ENCODE measurements at regions not wholly inside any gene's neighbourhood (a gene's known extent, or its start where the extent isn't known, plus 50 kb on each side); places are given as distances from the start of the nearest gene placed in this dataset.
A peak's percentile ranks its signal among the peaks of the same experiment; 100 is the strongest.

- DNase-seq: no peak
Measured at GRCh38 chr3:107025961-107026360, 351.3 kb upstream of the CCDC54 start.

GRCh38 chr3:107028086-107028485, 349.2 kb upstream of the CCDC54 start:
- no peak for DNase-seq

- no peak for DNase-seq
Measured at GRCh38 chr3:107028626-107029025, 348.6 kb upstream of the CCDC54 start.

GRCh38 chr3:107032111-107032510, 345.1 kb upstream of the CCDC54 start:
- no peak for DNase-seq

GRCh38 chr3:107034142-107034541, 343.1 kb upstream of the CCDC54 start:
- DNase-seq: no peak

GRCh38 chr3:107035176-107035575, 342.1 kb upstream of the CCDC54 start:
- no peak for DNase-seq

- no peak for DNase-seq
Measured at GRCh38 chr3:107044677-107045076, 332.6 kb upstream of the CCDC54 start.

GRCh38 chr3:107045791-107046190, 331.4 kb upstream of the CCDC54 start:
- no peak for DNase-seq

- no peak for DNase-seq
Measured at GRCh38 chr3:107055181-107055942, 321.9 kb upstream of the CCDC54 start.

GRCh38 chr3:107061466-107061865, 315.8 kb upstream of the CCDC54 start:
- no peak for DNase-seq

- DNase-seq: no peak
Measured at GRCh38 chr3:107062310-107062709, 314.9 kb upstream of the CCDC54 start.

- DNase-seq: no peak
Measured at GRCh38 chr3:107062787-107063186, 314.5 kb upstream of the CCDC54 start.

GRCh38 chr3:107063351-107063750, 313.9 kb upstream of the CCDC54 start:
- no peak for DNase-seq

- DNase-seq: peak; percentile 55
Measured at GRCh38 chr3:107064405-107065060, 312.7 kb upstream of the CCDC54 start.

GRCh38 chr3:107065094-107065861, 312.0 kb upstream of the CCDC54 start:
- DNase-seq: no peak

- DNase-seq: no peak
Measured at GRCh38 chr3:107067421-107067820, 309.8 kb upstream of the CCDC54 start.

GRCh38 chr3:107068980-107069379, 308.3 kb upstream of the CCDC54 start:
- DNase-seq: no peak

GRCh38 chr3:107076946-107077345, 300.3 kb upstream of the CCDC54 start:
- no peak for DNase-seq

- DNase-seq: no peak
Measured at GRCh38 chr3:107077391-107077790, 299.8 kb upstream of the CCDC54 start.

GRCh38 chr3:107082527-107082926, 294.7 kb upstream of the CCDC54 start:
- DNase-seq: no peak

- DNase-seq: no peak
Measured at GRCh38 chr3:107085261-107085660, 292.0 kb upstream of the CCDC54 start.

- DNase-seq: no peak
Measured at GRCh38 chr3:107092121-107092520, 285.1 kb upstream of the CCDC54 start.

- no peak for DNase-seq
Measured at GRCh38 chr3:107098864-107099263, 278.4 kb upstream of the CCDC54 start.

Data from right kidney (tissue), 1 donor.